ENCODE measurements at regions not wholly inside any gene's neighbourhood (a gene's known extent, or its start where the extent isn't known, plus 50 kb on each side); places are given as distances from the start of the nearest gene placed in this dataset.
A peak's percentile ranks its signal among the peaks of the same experiment; 100 is the strongest.

DNA sequence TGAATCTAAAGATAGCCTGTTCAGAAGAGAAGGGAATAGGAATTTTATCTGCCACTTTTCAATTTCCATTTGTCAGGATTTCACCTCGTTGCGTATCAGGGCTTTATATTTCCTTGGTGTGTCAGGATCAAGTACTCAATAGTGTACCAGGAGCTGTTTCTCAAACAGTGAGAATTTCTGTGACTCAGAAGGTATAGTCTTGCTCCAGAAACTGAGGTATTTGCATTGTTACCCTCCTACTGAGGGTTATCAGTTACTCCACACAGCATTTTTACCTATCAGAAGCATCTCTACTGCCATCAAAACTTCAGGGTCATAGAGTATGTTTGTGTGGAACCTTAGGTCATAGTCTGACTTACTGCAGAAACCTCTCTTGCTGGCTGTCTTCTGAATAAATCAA, 271.7 kb upstream of the EDNRB start:
- in situ Hi-C loops (cut with HindIII; ENCODE audit: low pct_ligation_motif_present, low pct_unique_long_range_greater_than_20kb, low sequenced_read_pairs): no loop called here

DNA sequence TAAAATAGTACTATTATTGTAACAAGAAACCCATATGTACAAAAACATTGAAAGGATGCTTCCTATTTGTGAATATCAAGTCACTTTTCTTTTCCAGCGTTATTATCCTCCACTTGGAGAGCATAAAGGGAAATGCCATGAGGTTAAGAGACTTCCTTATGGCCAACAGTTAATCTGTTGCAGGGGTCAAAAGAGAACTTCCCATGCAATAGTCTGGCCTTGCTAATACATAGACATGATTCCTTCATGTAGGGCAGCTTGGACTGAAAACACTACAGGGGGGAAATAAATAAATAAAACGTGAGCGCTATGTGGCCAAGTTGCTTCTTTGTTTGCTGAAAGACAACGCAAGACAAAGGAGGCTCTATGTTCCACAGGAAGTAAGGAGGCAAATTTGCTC, 269.1 kb upstream of the EDNRB start:
- DNase-seq: no peak
- in situ Hi-C loops (cut with HindIII; ENCODE audit: low pct_ligation_motif_present, low pct_unique_long_range_greater_than_20kb, low sequenced_read_pairs): no loop called here

More for the DNA sequence above, 271.7 kb upstream of the EDNRB start:
- DNase-seq: no peak

DNA sequence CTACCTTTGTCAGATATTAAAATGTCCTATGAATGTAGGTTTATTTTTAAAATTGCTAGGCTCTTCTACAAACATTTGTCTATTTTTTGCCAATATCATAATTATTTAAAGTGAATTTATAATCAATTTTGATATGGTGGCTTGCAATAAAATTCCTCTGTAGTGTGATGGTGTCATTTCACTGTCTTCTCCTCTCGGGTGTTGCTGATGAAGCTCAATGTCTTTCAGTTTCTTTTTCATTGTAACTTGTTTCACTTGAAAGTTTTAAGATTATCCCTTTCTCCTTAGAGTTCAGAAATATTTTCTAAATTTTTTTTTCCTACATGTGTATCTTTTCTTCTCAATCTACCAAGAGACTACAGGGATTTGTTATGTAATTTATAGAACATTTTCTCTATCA, 267.1 kb upstream of the EDNRB start:
- in situ Hi-C loops (cut with HindIII; ENCODE audit: low pct_ligation_motif_present, low pct_unique_long_range_greater_than_20kb, low sequenced_read_pairs): no loop called here
- no peak for DNase-seq

DNA sequence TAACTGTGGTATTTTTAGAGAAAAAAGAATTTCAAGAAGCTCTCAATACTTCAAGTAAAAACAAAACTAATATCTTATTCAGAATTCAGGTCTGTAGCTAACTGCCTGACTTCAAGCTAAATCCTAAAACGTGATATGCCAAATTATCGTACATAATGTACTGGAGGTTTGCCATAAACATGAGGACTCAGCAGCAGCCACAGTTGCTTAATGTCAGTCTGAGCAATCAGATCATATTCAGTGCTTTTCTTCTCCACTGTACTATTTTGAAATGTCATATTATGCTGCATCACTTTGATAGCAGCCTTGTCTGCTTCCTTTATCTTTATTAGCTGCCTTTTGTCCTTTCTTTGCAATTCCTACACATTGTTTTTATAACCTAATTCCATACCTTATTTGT, 265.1 kb upstream of the EDNRB start:
- no peak for DNase-seq
- in situ Hi-C loops (cut with HindIII; ENCODE audit: low pct_ligation_motif_present, low pct_unique_long_range_greater_than_20kb, low sequenced_read_pairs): no loop called here

DNA sequence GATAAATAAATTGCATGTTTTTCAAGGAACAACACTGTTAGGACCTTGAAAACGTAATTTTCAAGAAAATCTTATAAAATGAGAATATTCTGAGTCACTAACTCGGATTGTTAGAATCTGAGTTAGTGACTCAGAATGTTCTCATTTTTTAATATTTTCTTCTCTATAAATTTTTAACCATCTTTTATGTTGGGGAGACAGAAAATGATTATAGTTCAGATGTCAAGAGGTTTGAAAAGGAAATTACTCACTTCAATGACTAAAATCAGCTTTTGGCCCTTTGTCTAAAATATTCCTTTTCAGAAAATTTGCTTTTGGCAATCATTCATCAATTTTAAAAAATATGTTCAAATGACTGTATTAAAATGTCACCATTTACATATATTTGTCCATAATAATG, 264.2 kb upstream of the EDNRB start:
- in situ Hi-C loops (cut with HindIII; ENCODE audit: low pct_ligation_motif_present, low pct_unique_long_range_greater_than_20kb, low sequenced_read_pairs): no loop called here
- DNase-seq: no peak

DNA sequence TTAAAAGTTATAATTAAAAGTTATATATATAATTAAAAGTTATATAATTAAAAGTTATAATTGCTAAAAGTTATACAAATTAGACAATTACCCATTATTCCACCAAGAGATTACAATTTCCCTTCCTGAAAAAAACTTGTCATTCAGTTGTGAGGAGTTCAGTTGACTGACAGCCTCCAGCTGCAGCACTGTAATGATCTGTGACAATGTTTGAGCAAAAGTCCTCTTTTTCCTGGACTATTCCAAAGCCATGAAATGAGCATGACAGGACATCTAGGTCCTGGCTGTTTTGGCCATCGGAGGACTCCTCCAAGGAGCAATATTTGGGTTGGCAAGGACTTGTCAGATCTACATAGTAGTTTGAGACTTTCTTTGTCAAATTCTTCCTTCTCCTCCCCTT, 258.7 kb upstream of the EDNRB start:
- in situ Hi-C loops (cut with HindIII; ENCODE audit: low pct_ligation_motif_present, low pct_unique_long_range_greater_than_20kb, low sequenced_read_pairs): no loop called here
- DNase-seq: no peak

DNA sequence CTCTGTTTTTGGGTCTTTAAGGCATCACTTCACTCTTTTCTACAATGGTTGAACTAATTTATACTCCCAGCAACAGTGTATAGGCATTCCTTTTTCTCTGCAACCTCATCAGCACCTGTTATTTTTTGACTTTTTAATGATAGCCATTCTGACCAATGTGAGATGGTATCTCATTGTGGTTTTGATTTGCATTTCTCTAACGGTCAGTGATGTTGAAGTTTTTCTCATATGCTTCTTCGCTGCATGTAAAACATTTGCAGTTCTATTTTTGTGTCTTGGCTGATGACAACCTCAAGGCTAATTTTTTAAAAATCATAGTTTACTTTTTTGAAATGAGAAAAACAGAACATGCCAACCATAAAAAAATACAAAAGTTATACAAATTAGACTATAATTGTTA, 258.2 kb upstream of the EDNRB start:
- in situ Hi-C loops (cut with HindIII; ENCODE audit: low pct_ligation_motif_present, low pct_unique_long_range_greater_than_20kb, low sequenced_read_pairs): no loop called here

DNA sequence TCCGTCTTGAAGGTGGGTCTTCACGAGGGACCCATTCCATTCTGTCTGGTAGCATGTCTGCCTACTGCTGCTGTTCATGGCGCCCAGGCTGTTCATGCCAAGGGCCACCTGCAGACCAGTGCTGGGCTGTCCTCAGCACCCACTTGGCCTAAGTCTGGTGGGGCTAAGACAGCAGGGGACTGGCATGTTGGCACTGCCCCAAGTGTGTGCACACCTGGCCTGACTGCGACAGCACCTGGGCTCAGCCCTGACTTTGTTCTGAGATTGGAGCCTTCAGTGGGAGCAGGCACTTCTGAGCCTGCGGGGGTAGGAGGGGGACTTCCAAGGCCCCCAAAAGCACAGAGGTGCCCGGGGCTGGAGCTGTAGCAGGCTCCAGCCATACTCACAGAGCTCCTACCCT, 250.8 kb upstream of the EDNRB start:
- in situ Hi-C loops (cut with HindIII; ENCODE audit: low pct_ligation_motif_present, low pct_unique_long_range_greater_than_20kb, low sequenced_read_pairs): no loop called here
- no peak for DNase-seq

More for the DNA sequence above, 258.2 kb upstream of the EDNRB start:
- no peak for DNase-seq

DNA sequence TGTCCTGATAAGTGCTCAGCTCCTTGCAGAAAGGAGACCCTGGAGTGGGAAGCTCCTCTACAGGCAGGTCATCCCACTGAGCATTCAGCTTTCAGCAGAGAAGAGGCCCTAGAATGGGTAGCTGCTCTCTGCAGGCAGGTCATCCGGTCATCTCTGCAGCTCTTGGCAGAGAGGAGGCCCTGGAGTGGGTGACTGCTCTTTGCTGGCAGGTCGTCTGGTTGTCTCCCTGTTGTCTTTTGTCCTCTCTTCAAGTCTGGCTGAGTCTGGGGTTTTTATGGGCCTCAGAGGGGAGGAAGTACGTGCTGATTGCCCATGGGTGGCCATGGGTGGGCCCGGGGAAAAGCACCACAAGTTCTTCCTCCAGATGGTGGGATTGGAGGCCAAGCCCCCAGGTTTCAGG, 250.3 kb upstream of the EDNRB start:
- DNase-seq: no peak
- in situ Hi-C loops (cut with HindIII; ENCODE audit: low pct_ligation_motif_present, low pct_unique_long_range_greater_than_20kb, low sequenced_read_pairs): no loop called here

DNA sequence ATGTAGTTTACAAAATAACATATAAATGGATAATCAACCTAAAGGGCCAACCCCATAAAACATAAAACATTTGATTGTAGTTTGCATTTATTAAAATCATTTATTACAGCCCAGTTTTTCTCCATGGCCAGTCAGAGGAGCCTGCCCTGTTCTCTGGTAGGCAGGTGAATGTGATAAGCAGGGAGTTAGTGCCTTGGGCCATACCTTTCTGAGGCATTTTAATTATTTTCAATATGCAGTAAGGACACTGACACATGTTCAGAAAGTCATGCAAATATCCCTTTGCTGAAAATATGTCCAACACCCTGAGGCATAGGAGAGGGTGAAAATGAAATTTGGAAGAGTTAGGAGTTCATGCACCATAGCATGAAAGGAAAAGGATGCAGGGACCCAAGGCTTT, 242.6 kb upstream of the EDNRB start:
- no peak for DNase-seq
- in situ Hi-C loops (cut with HindIII; ENCODE audit: low pct_ligation_motif_present, low pct_unique_long_range_greater_than_20kb, low sequenced_read_pairs): no loop called here

DNA sequence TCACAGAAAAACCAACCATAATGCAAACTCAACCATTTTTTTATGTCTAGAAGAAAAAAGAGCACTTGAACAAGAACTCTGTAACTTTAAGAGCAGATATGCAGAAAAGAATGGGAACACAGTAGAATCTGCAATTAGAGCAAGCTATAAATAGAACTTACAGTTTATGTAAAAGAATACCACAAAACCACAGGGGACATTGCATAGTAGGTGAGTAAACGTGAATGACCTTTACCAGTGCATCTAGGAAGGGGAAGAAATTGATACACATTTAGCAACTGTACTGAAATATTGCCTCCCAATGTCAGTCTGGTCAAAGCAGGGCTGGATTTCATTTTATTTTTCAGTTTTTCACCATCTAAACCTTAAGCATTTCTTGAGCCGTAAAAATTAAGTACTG, 242.2 kb upstream of the EDNRB start:
- no peak for DNase-seq
- in situ Hi-C loops (cut with HindIII; ENCODE audit: low pct_ligation_motif_present, low pct_unique_long_range_greater_than_20kb, low sequenced_read_pairs): no loop called here

DNA sequence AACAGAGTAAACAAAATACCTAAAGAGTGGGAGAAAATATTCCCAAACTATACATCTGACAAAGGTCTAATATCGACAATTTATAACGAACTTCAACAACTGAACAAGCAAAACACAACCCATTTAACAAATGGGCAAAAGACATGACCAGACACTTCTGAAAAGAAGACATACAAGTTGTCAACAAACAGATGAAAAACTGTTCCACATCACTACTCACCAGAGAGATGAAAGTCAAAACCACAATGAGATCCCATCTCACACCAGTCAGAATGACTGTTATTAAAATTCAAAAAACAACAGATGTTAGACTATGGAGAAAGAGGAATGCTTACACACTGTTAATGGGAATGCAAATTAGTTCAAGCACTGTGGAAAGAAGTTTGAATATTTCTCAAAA, 233.8 kb upstream of the EDNRB start:
- in situ Hi-C loops (cut with HindIII; ENCODE audit: low pct_ligation_motif_present, low pct_unique_long_range_greater_than_20kb, low sequenced_read_pairs): no loop called here
- no peak for DNase-seq

DNA sequence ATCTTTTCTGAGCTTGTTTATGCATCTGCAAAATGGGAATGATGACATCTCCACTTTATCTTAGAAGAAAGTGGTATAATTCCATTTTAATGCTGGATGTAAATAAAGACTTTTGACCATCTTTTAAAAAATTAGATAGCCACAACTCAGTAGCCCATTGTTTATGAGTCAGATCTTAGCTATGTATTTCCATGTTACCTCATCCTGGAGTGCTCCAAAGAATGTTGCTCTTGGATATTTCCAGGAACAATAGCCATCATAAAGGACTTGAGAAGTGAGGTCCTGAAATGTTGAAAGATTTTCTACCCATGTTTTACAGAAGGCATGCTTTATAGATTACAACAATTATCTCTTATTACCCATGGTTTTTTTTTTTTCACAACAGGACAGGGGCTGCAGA, 229.3 kb upstream of the EDNRB start:
- DNase-seq: peak; percentile 76
- in situ Hi-C loops (cut with HindIII; ENCODE audit: low pct_ligation_motif_present, low pct_unique_long_range_greater_than_20kb, low sequenced_read_pairs): no loop called here

DNA sequence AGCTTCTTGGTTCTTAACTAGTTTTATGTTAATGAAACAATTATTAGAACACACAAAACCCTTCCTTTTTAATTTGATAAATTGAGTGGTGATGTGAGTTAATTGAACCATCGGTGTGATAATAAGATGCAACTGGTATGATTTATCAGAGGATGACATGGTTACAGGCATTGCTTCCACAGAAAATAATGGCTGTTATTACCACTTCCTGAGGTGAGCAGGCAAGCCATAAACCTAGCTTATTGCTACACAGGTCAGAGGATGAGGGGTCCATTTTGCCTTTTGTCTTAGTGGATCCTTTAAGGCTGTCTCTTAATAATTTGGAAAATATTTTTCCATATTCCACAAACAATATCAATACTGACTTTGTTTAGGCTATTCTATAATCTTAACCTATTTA, 226.6 kb upstream of the EDNRB start:
- DNase-seq: no peak
- in situ Hi-C loops (cut with HindIII; ENCODE audit: low pct_ligation_motif_present, low pct_unique_long_range_greater_than_20kb, low sequenced_read_pairs): no loop called here

DNA sequence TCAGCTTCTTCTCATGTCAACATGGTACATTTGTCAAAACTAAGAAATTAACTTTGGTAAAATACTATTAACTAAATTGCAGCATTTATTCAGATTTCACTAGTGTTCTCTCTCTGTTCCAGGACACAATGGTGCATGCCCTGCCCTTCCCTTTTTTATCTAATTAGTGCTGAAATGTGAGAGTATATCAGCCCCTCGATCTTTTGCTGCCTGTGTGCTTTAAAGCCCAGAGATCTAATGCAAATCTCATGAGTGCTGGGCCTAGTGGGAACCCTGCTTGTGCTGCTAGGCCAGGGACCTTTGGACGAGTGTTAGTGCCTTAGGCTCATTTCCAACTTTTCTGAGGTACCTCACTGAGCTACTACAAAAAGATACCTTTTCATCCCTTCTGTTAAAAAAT, 221.1 kb upstream of the EDNRB start:
- no peak for DNase-seq
- in situ Hi-C loops (cut with HindIII; ENCODE audit: low pct_ligation_motif_present, low pct_unique_long_range_greater_than_20kb, low sequenced_read_pairs): no loop called here

DNA sequence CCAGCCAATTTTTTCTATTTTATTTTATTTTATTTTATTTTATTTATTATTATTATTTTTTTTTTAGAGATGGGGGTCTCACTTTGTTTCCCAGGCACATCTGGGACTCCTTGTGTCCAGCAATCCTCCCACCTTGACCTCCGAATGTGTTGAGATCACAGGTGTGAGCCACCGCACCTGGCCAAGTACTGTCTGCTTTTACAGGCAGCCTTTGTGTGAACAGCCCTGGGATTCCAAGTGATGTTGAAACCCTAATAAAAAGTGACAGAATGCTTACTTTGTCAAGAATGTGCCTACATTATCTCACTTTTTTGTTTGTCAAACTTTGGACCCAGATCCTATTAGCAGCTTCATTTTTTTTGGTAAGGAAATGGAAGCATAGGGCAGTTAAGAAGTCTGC, 220.1 kb upstream of the EDNRB start:
- no peak for DNase-seq
- in situ Hi-C loops (cut with HindIII; ENCODE audit: low pct_ligation_motif_present, low pct_unique_long_range_greater_than_20kb, low sequenced_read_pairs): no loop called here

DNA sequence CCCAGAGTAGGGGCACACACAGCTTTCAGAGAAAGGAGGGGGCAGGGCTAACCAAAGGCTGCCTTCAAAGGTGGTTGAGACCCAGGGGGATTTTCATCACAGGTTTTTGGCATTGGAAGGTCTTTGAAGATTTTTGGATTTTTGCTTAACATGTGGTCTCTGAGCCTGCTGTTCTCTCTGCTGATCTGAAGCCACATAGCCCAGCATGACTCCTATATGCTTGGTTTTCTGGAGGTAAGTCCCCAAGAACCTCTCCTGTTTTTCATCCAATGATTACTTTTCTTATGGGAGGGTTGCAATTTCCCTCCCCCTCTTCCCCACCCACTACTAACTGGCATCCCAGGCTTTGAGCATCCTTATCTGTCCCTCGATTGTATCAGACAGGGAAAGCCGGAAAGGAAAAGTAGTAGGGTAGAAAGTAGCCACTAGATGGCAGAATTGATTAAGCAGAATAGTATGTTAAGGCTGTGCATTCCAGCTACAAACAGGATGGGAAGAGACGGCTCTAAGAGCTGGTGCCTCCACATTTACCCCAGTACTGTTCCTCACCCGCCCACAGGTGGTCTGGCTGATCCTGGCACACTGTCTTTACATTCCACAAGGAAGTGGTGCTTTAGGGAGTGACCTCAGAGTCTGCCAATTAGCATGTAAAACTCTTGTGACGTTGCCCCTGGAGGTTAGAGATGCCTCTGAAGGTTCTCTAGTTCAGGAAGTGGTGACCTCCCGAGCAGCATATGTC, 218.9 kb upstream of the EDNRB start:
- in situ Hi-C loops (cut with HindIII; ENCODE audit: low pct_ligation_motif_present, low pct_unique_long_range_greater_than_20kb, low sequenced_read_pairs): no loop called here
- peak; percentile 71 for DNase-seq

DNA sequence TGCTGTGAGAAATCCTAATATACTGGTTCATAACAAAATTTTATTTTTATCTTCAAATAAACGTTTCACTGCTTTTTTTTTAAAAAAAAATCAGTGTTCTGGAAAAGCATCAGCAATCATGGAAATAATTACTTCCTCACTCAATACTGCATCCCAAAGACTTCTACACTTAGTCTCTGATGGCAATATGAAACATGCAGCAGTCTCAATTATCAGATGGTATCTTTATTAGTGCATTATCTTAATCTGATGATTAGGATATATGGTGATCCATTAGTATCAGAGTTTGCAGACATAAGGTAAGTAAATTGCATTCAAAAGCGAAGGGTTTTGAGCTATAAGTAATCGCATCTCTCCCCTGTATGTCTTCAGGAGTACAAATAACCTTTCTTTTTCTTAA, 218.3 kb upstream of the EDNRB start:
- no peak for DNase-seq
- in situ Hi-C loops (cut with HindIII; ENCODE audit: low pct_ligation_motif_present, low pct_unique_long_range_greater_than_20kb, low sequenced_read_pairs): no loop called here

DNA sequence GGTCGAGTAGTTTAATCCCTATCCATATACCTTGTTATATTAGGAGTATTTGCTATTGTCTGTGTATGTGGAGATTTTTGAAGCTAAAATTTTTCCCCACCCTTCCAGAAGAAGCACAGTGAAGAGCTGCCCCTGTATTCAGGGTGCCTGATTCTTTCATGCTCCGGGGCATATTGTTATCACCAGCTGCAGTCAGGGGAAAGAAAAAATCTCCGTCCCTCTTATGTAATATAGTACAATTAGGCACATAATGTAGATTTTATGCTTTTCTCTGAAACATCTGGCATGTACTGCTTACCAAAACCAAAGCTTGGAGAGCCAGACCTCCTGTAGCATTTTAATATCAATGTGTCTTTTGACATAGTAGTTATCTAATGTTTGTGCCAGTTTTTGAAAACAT, 214.9 kb upstream of the EDNRB start:
- no peak for DNase-seq
- in situ Hi-C loops (cut with HindIII; ENCODE audit: low pct_ligation_motif_present, low pct_unique_long_range_greater_than_20kb, low sequenced_read_pairs): no loop called here

DNA sequence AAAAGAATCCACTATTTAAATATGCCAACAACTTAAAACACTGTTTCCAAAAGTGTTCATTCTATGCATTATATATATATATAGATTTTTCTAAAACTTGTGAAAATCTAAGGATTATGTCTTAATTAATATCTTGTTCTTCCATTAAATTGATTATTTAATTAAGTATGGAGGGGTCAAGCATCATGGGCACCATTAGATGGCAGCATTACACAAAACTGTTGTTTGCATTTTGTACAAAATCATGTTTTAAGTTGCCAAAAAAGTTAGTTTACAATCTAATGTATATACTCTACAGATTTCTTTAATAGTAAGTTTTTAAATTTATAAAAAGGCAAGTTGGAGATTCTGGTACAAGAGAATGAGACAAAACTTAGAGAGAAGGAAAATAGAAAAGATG, 213.2 kb upstream of the EDNRB start:
- peak; percentile 5 for DNase-seq
- in situ Hi-C loops (cut with HindIII; ENCODE audit: low pct_ligation_motif_present, low pct_unique_long_range_greater_than_20kb, low sequenced_read_pairs): no loop called here

DNA sequence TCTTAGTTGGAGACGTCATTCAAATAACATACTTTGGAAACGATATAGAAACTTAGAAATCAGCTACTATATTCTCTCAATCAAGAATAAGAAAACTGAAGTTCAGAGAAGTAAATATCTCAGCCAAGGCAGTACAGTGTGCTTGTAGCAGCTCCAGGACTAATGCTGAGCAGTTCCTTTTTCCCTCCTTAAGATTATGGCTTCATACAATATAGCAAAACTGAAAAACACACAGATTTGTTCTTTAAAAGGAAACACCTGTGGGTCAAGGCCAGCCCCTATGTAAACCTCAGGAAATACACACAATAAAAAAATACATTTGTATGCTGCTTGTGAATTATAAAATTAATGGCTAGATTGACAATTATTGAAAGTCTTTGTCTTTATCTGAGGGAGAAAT, 212.7 kb upstream of the EDNRB start:
- in situ Hi-C loops (cut with HindIII; ENCODE audit: low pct_ligation_motif_present, low pct_unique_long_range_greater_than_20kb, low sequenced_read_pairs): no loop called here
- DNase-seq: no peak
